ENCODE measurements at regions not wholly inside any gene's neighbourhood (a gene's known extent, or its start where the extent isn't known, plus 50 kb on each side); places are given as distances from the start of the nearest gene placed in this dataset.

GRCh38 chr9:18269561-18269960, 204.4 kb upstream of the ADAMTSL1 start:
- RAD21 ChIA-PET (ENCODE audit: low non-redundant PET in 1 of 2, low total read pairs in 2 of 2, uncharacterized antibody in 2 of 2, unreplicated experiment in 2 of 2), result no interaction called here
- no peaks in the 10 kb centered on the region for H4K20me1 ChIP-seq (ENCODE audit: insufficient read depth)
- intact Hi-C loops (cut with micrococcal nuclease), result no loop called here
- BruUV-seq (replicated peaks), result no TSS peak
- H2AFZ ChIP-seq (ENCODE audit: low read depth, low read length, poor library complexity, severe bottlenecking), result no peak overlapping the region
- H3K27me3 ChIP-seq (ENCODE audit: insufficient read depth, low read length), result no peaks in the 10 kb centered on the region
- H3K36me3 ChIP-seq (ENCODE audit: control insufficient read depth in 1 of 2, insufficient read depth in 2 of 2, low read length in 2 of 2), result no peaks in the 10 kb centered on the region
- no peak for DNase-seq (ENCODE audit: low read depth, low spot score)
- no peaks in the 10 kb centered on the region for H3K9me2 ChIP-seq (ENCODE audit: insufficient read depth)
- no peak overlapping the region for H3K4me2 ChIP-seq (ENCODE audit: low read length)
- H3K4me1 ChIP-seq (ENCODE audit: control insufficient read depth in 1 of 2, insufficient read depth in 2 of 2, low read length in 2 of 2), result no peaks in the 10 kb centered on the region
- no peak overlapping the region for H3K9ac ChIP-seq (ENCODE audit: low read length)
- H3K4me3 ChIP-seq (replicated peaks in 1 of 2; ENCODE audit: low read depth in 1 of 2, low read length in 2 of 2), result no peak overlapping the region
- POLR2A ChIA-PET, result no interaction called here
- no peak for ATAC-seq
- no peaks in the 10 kb centered on the region for H3K79me2 ChIP-seq (ENCODE audit: insufficient read depth, low read length)
- H3K27ac ChIP-seq (ENCODE audit: low read depth, low read length), result no peak overlapping the region
- CTCF ChIA-PET, result no interaction called here
- no peak for TF ChIP-seq POLR2AphosphoS5 (IDR thresholded peaks at IDR 0.05; ENCODE audit: low read depth, low read length)
- TF ChIP-seq CEBPB (IDR thresholded peaks at IDR 0.05; ENCODE audit: low read depth), result no peak
- peaks cover 0 to 6% of the 10 kb centered on the region in 2 experiments; a peak in 2 of 4 replicates for H3K9me3 ChIP-seq (ENCODE audit: control insufficient read depth in 1 of 2, insufficient read depth in 1 of 2, low read depth in 1 of 2, low read length in 2 of 2)

DNA sequence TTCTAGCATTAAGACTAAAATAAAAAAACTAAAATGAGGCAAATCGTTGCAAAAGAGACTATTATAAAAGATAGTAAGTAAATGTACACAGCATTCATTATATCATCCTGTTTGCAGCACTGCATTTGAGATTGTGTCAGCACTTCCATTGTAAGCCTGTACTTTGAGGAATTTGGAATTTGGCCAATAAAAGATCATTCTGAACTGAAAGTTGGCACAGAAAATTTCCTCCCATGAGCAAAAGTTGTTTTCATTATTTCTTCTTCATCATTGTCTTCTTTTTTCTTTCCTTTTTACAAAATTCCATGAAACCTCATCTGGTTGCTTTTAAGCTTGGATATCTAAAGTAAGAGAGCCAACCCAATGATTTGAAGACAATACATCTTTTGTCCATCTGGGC, 199.3 kb upstream of the ADAMTSL1 start:
- ChIA-PET CTCF (no interaction called here), RAD21 (ENCODE audit: low non-redundant PET in 1 of 2, low total read pairs in 2 of 2, uncharacterized antibody in 2 of 2, unreplicated experiment in 2 of 2) (no interaction called here), POLR2A (no interaction called here)
- no TSS peak for BruUV-seq (replicated peaks)
- Histone ChIP-seq H3K4me2 (ENCODE audit: low read length) (no peak overlapping the region), H3K27ac (ENCODE audit: low read depth, low read length) (no peak overlapping the region), H3K36me3 (ENCODE audit: control insufficient read depth in 1 of 2, insufficient read depth in 2 of 2, low read length in 2 of 2) (no peaks in the 10 kb centered on the region), H3K9me2 (ENCODE audit: insufficient read depth) (no peaks in the 10 kb centered on the region), H3K27me3 (ENCODE audit: insufficient read depth, low read length) (no peaks in the 10 kb centered on the region), H3K4me3 (replicated peaks in 1 of 2; ENCODE audit: low read depth in 1 of 2, low read length in 2 of 2) (no peak overlapping the region), H4K20me1 (ENCODE audit: insufficient read depth) (no peaks in the 10 kb centered on the region), H2AFZ (ENCODE audit: low read depth, low read length, poor library complexity, severe bottlenecking) (no peak overlapping the region), H3K4me1 (ENCODE audit: control insufficient read depth in 1 of 2, insufficient read depth in 2 of 2, low read length in 2 of 2) (no peaks in the 10 kb centered on the region), H3K9ac (ENCODE audit: low read length) (no peak overlapping the region), H3K79me2 (ENCODE audit: insufficient read depth, low read length) (no peaks in the 10 kb centered on the region), H3K9me3 (ENCODE audit: control insufficient read depth in 1 of 2, insufficient read depth in 1 of 2, low read depth in 1 of 2, low read length in 2 of 2) (peaks cover 0 to 1% of the 10 kb centered on the region in 2 experiments; a peak in 2 of 4 replicates)
- DNase-seq (ENCODE audit: low read depth, low spot score) (no peak), ATAC-seq (no peak)
- intact Hi-C loops (cut with micrococcal nuclease), result no loop called here
- TF ChIP-seq SRF (IDR thresholded peaks at IDR 0.05; ENCODE audit: low read depth) (no peak), ZNF274 (IDR thresholded peaks at IDR 0.05; ENCODE audit: low read depth, low read length) (no peak), EZH2phosphoT487 (IDR thresholded peaks at IDR 0.05; ENCODE audit: borderline replicate concordance) (no peak), POLR2AphosphoS5 (IDR thresholded peaks at IDR 0.05; ENCODE audit: low read depth, low read length) (no peak), EGR1 (IDR thresholded peaks at IDR 0.05; ENCODE audit: low read depth) (no peak), MAX (IDR thresholded peaks at IDR 0.05) (no peak), ZFX (IDR thresholded peaks at IDR 0.05) (no peak)
- TF ChIP-seq, protein P1, sequence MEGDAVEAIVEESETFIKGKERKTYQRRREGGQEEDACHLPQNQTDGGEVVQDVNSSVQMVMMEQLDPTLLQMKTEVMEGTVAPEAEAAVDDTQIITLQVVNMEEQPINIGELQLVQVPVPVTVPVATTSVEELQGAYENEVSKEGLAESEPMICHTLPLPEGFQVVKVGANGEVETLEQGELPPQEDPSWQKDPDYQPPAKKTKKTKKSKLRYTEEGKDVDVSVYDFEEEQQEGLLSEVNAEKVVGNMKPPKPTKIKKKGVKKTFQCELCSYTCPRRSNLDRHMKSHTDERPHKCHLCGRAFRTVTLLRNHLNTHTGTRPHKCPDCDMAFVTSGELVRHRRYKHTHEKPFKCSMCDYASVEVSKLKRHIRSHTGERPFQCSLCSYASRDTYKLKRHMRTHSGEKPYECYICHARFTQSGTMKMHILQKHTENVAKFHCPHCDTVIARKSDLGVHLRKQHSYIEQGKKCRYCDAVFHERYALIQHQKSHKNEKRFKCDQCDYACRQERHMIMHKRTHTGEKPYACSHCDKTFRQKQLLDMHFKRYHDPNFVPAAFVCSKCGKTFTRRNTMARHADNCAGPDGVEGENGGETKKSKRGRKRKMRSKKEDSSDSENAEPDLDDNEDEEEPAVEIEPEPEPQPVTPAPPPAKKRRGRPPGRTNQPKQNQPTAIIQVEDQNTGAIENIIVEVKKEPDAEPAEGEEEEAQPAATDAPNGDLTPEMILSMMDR (IDR thresholded peaks at IDR 0.05 in 2 of 3, conservative IDR thresholded peaks at IDR 0.05 in 1 of 3; ENCODE audit: borderline replicate concordance in 1 of 3, insufficient read depth in 1 of 3, low read depth in 2 of 3, low read length in 2 of 3), result no peak
- TF ChIP-seq, protein P2, sequence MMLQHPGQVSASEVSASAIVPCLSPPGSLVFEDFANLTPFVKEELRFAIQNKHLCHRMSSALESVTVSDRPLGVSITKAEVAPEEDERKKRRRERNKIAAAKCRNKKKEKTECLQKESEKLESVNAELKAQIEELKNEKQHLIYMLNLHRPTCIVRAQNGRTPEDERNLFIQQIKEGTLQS (IDR thresholded peaks at IDR 0.05), result no peak
